ENCODE measurements at regions not wholly inside any gene's neighbourhood (a gene's known extent, or its start where the extent isn't known, plus 50 kb on each side); places are given as distances from the start of the nearest gene placed in this dataset.
A peak's percentile ranks its signal among the peaks of the same experiment; 100 is the strongest.

DNA sequence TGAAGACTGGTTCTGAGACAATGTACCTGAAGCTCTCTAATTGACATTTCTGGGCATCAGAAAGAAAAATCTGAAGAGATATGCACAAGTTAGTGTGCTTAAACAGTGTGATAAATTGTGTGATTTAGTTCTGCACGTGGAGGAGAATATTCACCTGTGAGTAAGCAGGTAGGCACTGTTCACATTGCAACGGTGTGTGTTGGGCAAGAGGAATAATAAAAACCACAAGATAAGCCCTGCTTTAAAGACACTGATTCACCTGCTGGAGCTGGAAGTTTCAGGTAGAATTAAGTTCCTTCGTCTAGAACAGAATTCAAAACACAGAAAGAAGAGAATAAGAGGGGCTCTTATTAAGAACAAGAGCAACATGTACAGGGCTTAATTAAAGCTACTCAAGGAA, 864.3 kb upstream of the SOX11 start:
- no peaks in the 10 kb centered on the region for H3K4me1 ChIP-seq (ENCODE audit: control insufficient read depth, insufficient read depth, low read length)
- no peak for DNase-seq (ENCODE audit: low read depth in 4 of 6, low spot score in 6 of 6)
- H3K9me3 ChIP-seq (ENCODE audit: control insufficient read depth, insufficient read depth, low read length): no peaks in the 10 kb centered on the region
- no peaks in the 10 kb centered on the region for H3K27me3 ChIP-seq (ENCODE audit: control insufficient read depth, insufficient read depth, low read length)
- no peak overlapping the region for H3K27ac ChIP-seq (ENCODE audit: low read depth, low read length)
- no peaks in the 10 kb centered on the region for H3K36me3 ChIP-seq (ENCODE audit: control insufficient read depth, insufficient read depth, low read length)
- no peak overlapping the region for H3K4me3 ChIP-seq (ENCODE audit: low read depth, low read length)
- 88% methylated on average over 2 of the region's 3 CpGs for WGBS (ENCODE audit: insufficient coverage)

DNA sequence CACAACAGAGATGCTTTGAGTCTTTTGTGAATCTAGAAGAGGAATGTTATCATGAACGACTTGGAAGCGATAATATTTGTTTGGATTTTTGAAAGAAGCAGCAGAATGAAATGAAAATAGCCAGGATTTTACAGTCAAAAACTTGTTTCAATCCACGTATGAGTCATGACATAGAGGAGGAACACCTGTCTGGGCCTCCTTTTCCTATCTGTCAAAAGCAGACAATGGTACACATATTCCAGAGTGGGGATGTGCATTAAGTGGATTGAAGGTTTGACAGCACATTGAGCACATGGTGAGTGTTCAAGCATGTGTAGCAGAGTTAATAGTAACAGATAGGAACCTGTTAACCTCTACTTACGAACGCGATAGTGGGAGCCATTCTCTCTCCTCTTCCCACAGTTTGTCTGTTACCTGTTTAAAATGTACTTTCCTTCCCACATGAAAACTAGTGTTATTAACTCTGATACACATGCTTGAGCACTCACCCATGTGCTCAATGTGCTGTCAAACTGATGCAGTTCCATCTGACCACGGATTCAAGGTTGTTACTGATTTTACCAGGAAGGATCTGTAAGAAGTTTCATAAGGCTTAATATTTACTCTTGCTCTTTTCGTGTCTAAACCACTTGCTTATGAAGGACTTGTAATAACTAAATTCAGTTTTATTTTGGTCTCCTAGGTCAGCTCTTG, 863.4 kb upstream of the SOX11 start:
- no peak for DNase-seq (ENCODE audit: low read depth in 4 of 6, low spot score in 6 of 6)
- H3K36me3 ChIP-seq (ENCODE audit: control insufficient read depth, insufficient read depth, low read length): no peaks in the 10 kb centered on the region
- H3K4me3 ChIP-seq (ENCODE audit: low read depth, low read length): no peak overlapping the region
- no peaks in the 10 kb centered on the region for H3K9me3 ChIP-seq (ENCODE audit: control insufficient read depth, insufficient read depth, low read length)
- 94% methylated on average over 6 of the region's 8 CpGs for WGBS (ENCODE audit: insufficient coverage)
- no peaks in the 10 kb centered on the region for H3K27me3 ChIP-seq (ENCODE audit: control insufficient read depth, insufficient read depth, low read length)
- no peak overlapping the region for H3K27ac ChIP-seq (ENCODE audit: low read depth, low read length)
- H3K4me1 ChIP-seq (ENCODE audit: control insufficient read depth, insufficient read depth, low read length): no peaks in the 10 kb centered on the region

DNA sequence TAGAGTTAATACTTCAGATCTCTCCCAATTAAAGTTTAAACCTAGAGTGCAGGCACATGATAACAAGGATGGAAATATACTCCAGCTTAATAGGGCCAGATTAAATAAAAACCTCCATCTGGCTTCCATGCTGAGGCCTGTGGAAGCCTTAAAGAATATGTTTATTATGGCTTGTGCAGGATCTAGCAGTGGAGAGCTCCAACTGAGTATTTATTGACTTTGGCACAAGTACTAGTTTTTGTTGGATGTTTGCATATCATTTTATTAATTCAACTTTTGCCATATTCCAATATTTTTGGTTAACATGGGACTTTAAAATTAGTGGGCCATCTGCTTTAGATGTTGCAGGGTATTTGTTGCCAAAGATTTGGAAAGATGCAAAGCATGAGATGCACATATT, 860.4 kb upstream of the SOX11 start:
- H3K27me3 ChIP-seq (ENCODE audit: control insufficient read depth, insufficient read depth, low read length): no peaks in the 10 kb centered on the region
- H3K4me1 ChIP-seq (ENCODE audit: control insufficient read depth, insufficient read depth, low read length): no peaks in the 10 kb centered on the region
- no peak overlapping the region for H3K4me3 ChIP-seq (ENCODE audit: low read depth, low read length)
- H3K9me3 ChIP-seq (ENCODE audit: control insufficient read depth, insufficient read depth, low read length): no peaks in the 10 kb centered on the region
- H3K27ac ChIP-seq (ENCODE audit: low read depth, low read length): no peak overlapping the region
- peak in 3 of 6 donors; percentile 5 to 83 (median 72) for DNase-seq (ENCODE audit: low read depth in 4 of 6, low spot score in 6 of 6)
- no peaks in the 10 kb centered on the region for H3K36me3 ChIP-seq (ENCODE audit: control insufficient read depth, insufficient read depth, low read length)

DNA sequence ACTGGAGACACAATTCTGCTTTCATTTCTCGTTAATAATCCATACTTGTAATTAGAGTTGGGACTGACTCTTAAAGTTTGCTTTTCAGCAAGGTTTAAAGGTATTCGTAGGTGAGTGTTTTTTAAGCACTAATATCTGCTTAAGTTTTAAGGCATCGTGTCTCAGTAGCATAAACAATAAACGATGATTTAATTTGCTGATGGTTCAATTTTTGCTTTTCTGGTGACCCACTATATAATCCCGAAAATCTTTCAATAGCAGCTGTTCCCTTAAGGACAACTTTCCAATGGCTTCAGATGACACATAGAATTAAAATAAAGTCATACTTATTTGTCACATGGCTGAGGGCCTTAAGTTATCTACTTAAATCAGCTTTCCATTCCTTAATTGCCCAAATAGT, 859.5 kb upstream of the SOX11 start:
- H3K4me3 ChIP-seq (ENCODE audit: low read depth, low read length): no peak overlapping the region
- no peaks in the 10 kb centered on the region for H3K36me3 ChIP-seq (ENCODE audit: control insufficient read depth, insufficient read depth, low read length)
- DNase-seq (ENCODE audit: low read depth in 4 of 6, low spot score in 6 of 6): no peak
- 80% methylated on average over 3 of the region's 5 CpGs for WGBS (ENCODE audit: insufficient coverage)
- no peak overlapping the region for H3K27ac ChIP-seq (ENCODE audit: low read depth, low read length)
- H3K4me1 ChIP-seq (ENCODE audit: control insufficient read depth, insufficient read depth, low read length): no peaks in the 10 kb centered on the region
- H3K27me3 ChIP-seq (ENCODE audit: control insufficient read depth, insufficient read depth, low read length): no peaks in the 10 kb centered on the region
- no peaks in the 10 kb centered on the region for H3K9me3 ChIP-seq (ENCODE audit: control insufficient read depth, insufficient read depth, low read length)

DNA sequence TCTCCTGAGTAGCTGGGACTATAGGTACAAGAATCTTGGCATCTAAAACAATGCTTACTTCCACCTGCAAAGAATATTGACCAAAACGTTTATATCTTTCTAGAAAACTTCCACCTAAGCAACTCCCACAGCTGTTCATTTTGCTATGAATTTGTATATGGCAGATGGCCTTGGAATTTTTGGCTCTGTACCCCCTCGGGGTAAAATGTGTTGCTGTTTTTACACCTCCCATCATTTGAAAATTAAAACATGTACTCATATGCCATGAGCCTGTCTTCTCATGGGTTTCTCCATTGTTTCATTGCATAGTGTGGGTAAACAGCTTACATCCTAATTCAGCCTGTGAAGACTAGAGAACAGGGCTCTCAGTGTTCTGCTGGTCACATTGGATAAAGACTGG, 853.6 kb upstream of the SOX11 start:
- DNase-seq (ENCODE audit: low read depth in 4 of 6, low spot score in 6 of 6): peak in 1 of 6 donors; percentile 76
- Histone ChIP-seq H3K4me1 (ENCODE audit: control insufficient read depth, insufficient read depth, low read length) (no peaks in the 10 kb centered on the region), H3K36me3 (ENCODE audit: control insufficient read depth, insufficient read depth, low read length) (no peaks in the 10 kb centered on the region), H3K4me3 (ENCODE audit: low read depth, low read length) (no peak overlapping the region), H3K9me3 (ENCODE audit: control insufficient read depth, insufficient read depth, low read length) (no peaks in the 10 kb centered on the region), H3K27ac (ENCODE audit: low read depth, low read length) (no peak overlapping the region), H3K27me3 (ENCODE audit: control insufficient read depth, insufficient read depth, low read length) (no peaks in the 10 kb centered on the region)
- no CpG with 5 or more reads among the region's 2 CpGs for WGBS (ENCODE audit: insufficient coverage)

DNA sequence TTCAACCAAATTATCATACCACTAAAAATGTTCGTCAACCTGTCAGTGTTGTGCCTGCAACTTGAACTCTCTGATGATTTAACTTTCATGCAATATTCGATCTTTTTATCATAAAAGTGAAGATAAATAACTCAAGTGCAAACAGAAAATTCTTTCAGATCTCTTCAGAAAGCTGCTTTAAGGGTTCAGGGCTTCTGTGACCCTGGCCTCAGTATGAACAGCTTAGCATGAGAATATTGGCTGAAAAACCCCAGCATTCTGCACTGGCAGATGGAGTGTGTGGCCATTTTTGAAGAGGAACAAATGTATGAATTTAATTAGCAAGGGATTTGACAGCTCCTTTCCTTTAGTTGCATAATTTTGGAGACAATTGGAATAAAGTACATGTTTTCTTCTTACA, 851.4 kb upstream of the SOX11 start:
- H3K4me1 ChIP-seq (ENCODE audit: control insufficient read depth, insufficient read depth, low read length): no peaks in the 10 kb centered on the region
- DNase-seq (ENCODE audit: low read depth in 4 of 6, low spot score in 6 of 6): peak in 1 of 6 donors; percentile 95
- no peak overlapping the region for H3K27ac ChIP-seq (ENCODE audit: low read depth, low read length)
- H3K36me3 ChIP-seq (ENCODE audit: control insufficient read depth, insufficient read depth, low read length): no peaks in the 10 kb centered on the region
- no CpG with 5 or more reads among the region's 2 CpGs for WGBS (ENCODE audit: insufficient coverage)
- H3K4me3 ChIP-seq (ENCODE audit: low read depth, low read length): no peak overlapping the region
- H3K27me3 ChIP-seq (ENCODE audit: control insufficient read depth, insufficient read depth, low read length): no peaks in the 10 kb centered on the region
- no peaks in the 10 kb centered on the region for H3K9me3 ChIP-seq (ENCODE audit: control insufficient read depth, insufficient read depth, low read length)

DNA sequence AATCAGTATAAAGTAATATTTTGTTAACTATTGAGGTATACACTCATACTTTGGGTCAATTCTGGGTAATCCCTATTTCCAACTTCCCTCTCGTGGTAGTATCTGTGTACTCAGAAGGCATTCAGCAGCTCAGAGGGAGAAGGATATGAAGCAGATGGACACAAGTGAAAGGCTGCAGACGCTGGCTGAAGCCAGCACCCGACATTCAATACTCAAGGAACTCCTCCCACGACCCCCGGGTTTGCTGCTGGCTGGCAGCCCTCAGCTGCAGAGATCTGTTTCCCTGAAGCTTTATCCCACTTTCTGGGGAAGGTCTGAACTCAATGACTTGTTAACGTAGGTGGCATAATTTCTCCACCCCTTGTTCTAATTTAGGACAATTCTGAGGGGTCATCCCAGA, 847.3 kb upstream of the SOX11 start:
- Histone ChIP-seq H3K27ac (ENCODE audit: low read depth, low read length) (no peak overlapping the region), H3K4me1 (ENCODE audit: control insufficient read depth, insufficient read depth, low read length) (no peaks in the 10 kb centered on the region), H3K4me3 (ENCODE audit: low read depth, low read length) (no peak overlapping the region), H3K9me3 (ENCODE audit: control insufficient read depth, insufficient read depth, low read length) (no peaks in the 10 kb centered on the region), H3K27me3 (ENCODE audit: control insufficient read depth, insufficient read depth, low read length) (no peaks in the 10 kb centered on the region), H3K36me3 (ENCODE audit: control insufficient read depth, insufficient read depth, low read length) (no peaks in the 10 kb centered on the region)
- 70% methylated on average over 2 of the region's 6 CpGs for WGBS (ENCODE audit: insufficient coverage)
- no peak for DNase-seq (ENCODE audit: low read depth in 4 of 6, low spot score in 6 of 6)

DNA sequence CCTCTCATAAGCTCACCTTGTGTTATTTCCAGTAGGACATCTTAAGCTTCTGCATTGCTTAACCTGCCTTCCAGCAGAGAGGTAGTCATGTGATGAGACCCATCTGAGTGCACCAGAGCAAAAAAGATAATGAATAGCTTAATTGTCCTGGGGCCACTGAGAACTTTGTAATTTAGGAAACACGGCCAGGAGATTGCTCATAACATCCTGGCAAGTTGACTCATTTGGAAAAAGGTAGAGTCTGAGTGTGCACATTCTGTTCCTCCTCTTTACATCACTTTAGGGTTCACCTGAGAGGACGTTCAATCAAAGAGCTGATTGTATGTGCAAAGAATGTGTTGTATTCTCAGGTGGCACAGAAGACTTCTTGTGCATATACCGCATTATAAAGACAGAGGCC, 830.2 kb upstream of the SOX11 start:
- no peak for DNase-seq (ENCODE audit: low read depth in 4 of 6, low spot score in 6 of 6)
- Histone ChIP-seq H3K4me1 (ENCODE audit: control insufficient read depth, insufficient read depth, low read length) (no peaks in the 10 kb centered on the region), H3K27ac (ENCODE audit: low read depth, low read length) (no peak overlapping the region), H3K9me3 (ENCODE audit: control insufficient read depth, insufficient read depth, low read length) (no peaks in the 10 kb centered on the region), H3K36me3 (ENCODE audit: control insufficient read depth, insufficient read depth, low read length) (no peaks in the 10 kb centered on the region), H3K4me3 (ENCODE audit: low read depth, low read length) (no peak overlapping the region), H3K27me3 (ENCODE audit: control insufficient read depth, insufficient read depth, low read length) (no peaks in the 10 kb centered on the region)
- WGBS (ENCODE audit: insufficient coverage): no CpG with 5 or more reads among the region's 3 CpGs

DNA sequence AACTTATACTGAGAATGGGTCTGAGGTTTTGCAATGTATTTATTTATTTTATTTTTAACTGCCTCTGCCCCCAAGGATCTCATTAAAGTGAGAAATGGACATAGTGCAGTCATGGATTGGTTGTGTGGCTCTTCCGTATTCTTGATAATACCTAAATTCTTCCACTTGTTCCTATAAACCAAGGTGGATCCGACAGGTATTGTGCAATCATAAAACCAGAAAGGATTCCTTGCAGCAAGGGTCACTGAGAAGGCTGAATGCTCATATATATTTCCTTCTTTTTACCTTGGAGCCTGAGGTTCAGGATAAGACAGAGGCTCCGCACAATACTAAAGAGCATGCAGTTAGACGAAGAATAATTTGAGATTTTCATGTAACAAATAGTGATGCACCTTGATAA, 826.0 kb upstream of the SOX11 start:
- H3K4me3 ChIP-seq (ENCODE audit: low read depth, low read length): no peak overlapping the region
- DNase-seq (ENCODE audit: low read depth in 4 of 6, low spot score in 6 of 6): no peak
- no peaks in the 10 kb centered on the region for H3K4me1 ChIP-seq (ENCODE audit: control insufficient read depth, insufficient read depth, low read length)
- no peaks in the 10 kb centered on the region for H3K9me3 ChIP-seq (ENCODE audit: control insufficient read depth, insufficient read depth, low read length)
- H3K27me3 ChIP-seq (ENCODE audit: control insufficient read depth, insufficient read depth, low read length): no peaks in the 10 kb centered on the region
- no peak overlapping the region for H3K27ac ChIP-seq (ENCODE audit: low read depth, low read length)
- H3K36me3 ChIP-seq (ENCODE audit: control insufficient read depth, insufficient read depth, low read length): no peaks in the 10 kb centered on the region
- 100% methylated on average over 1 of the region's 4 CpGs for WGBS (ENCODE audit: insufficient coverage)

DNA sequence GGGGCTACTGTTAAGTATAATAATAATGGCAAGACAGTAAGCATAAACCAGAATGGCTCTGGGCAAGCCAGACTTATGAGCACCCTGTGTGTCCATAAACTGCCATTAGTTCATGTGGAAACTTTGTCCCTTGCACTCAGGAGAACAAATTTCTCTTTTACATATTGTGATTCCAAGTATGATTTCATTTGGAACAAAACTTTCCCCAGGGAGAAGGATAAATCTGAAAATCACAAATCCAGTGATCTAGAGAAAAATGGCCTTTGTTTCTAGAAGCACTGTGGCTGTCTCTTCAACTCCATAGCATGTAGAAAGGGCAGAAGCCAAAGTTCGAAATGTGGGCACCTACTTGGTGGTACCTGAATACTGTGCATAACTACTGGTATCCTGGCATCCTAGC, 823.7 kb upstream of the SOX11 start:
- no peak overlapping the region for H3K4me3 ChIP-seq (ENCODE audit: low read depth, low read length)
- H3K36me3 ChIP-seq (ENCODE audit: control insufficient read depth, insufficient read depth, low read length): no peaks in the 10 kb centered on the region
- no peaks in the 10 kb centered on the region for H3K27me3 ChIP-seq (ENCODE audit: control insufficient read depth, insufficient read depth, low read length)
- no peaks in the 10 kb centered on the region for H3K9me3 ChIP-seq (ENCODE audit: control insufficient read depth, insufficient read depth, low read length)
- no CpG with 5 or more reads among the region's 1 CpG for WGBS (ENCODE audit: insufficient coverage)
- no peaks in the 10 kb centered on the region for H3K4me1 ChIP-seq (ENCODE audit: control insufficient read depth, insufficient read depth, low read length)
- H3K27ac ChIP-seq (ENCODE audit: low read depth, low read length): no peak overlapping the region
- DNase-seq (ENCODE audit: low read depth in 4 of 6, low spot score in 6 of 6): no peak
